NCI-H82 (cell line): ENCODE measurements at regions not wholly inside any gene's neighbourhood (a gene's known extent, or its start where the extent isn't known, plus 50 kb on each side); places are given as distances from the start of the nearest gene placed in this dataset.
"Not testable (repeated sequence)": the region's sequence is repeated elsewhere in the genome, so short reads cannot be mapped to it uniquely, and the experiment has no call there.

Source experiments
- DNase-seq: peaks from one replicate; lab custom pipeline; 2025; lab: John Stamatoyannopoulos, UW

- no peak for DNase-seq
Observed at GRCh38 chr1:220942278-220942677, 63.0 kb downstream of the HLX start.

- not testable (repeated sequence) for DNase-seq
Observed at GRCh38 chr1:220942914-220943313, 63.7 kb downstream of the HLX start.

GRCh38 chr1:220943319-220943996 is 64.2 kb downstream of the HLX start:
- peak; percentile 68 for DNase-seq

GRCh38 chr1:220950576-220950975 is 71.3 kb downstream of the HLX start:
- DNase-seq: no peak

- peak; percentile 7 for DNase-seq
Observed at GRCh38 chr1:220952961-220953643, 73.9 kb downstream of the HLX start.

GRCh38 chr1:220954321-220955075 is 75.3 kb downstream of the HLX start:
- no peak for DNase-seq

GRCh38 chr1:220955116-220955515 is 75.9 kb downstream of the HLX start:
- no peak for DNase-seq

- no peak for DNase-seq
Observed at GRCh38 chr1:220956501-220957232, 77.4 kb downstream of the HLX start.

GRCh38 chr1:220957233-220957605 is 78.0 kb downstream of the HLX start:
- DNase-seq: no peak

- no peak for DNase-seq
Observed at GRCh38 chr1:220958234-220958633, 79.0 kb downstream of the HLX start.

- DNase-seq: no peak
Observed at GRCh38 chr1:220962031-220962751, 82.9 kb downstream of the HLX start.

GRCh38 chr1:220966041-220966440 is 86.8 kb downstream of the HLX start:
- DNase-seq: peak; percentile 93

- peak; percentile 46 for DNase-seq
Observed at GRCh38 chr1:220966473-220966872, 87.2 kb downstream of the HLX start.

GRCh38 chr1:220966881-220967611 is 87.8 kb downstream of the HLX start:
- DNase-seq: peak; percentile 69

- no peak for DNase-seq
Observed at GRCh38 chr1:220967911-220968310, 88.7 kb downstream of the HLX start.

- DNase-seq: not testable (repeated sequence)
Observed at GRCh38 chr1:220969281-220969680, 90.0 kb downstream of the HLX start.

GRCh38 chr1:220970311-220970710 is 91.1 kb downstream of the HLX start:
- no peak for DNase-seq

GRCh38 chr1:220971221-220971620 is 92.0 kb downstream of the HLX start:
- DNase-seq: no peak

GRCh38 chr1:220974431-220974830 is 95.2 kb downstream of the HLX start:
- DNase-seq: no peak

- DNase-seq: no peak
Observed at GRCh38 chr1:220976390-220976789, 97.1 kb downstream of the HLX start.

GRCh38 chr1:220979371-220979770 is 100.1 kb downstream of the HLX start:
- no peak for DNase-seq
